GM18498 (cell line): ENCODE measurements at regions not wholly inside any gene's neighbourhood (a gene's known extent, or its start where the extent isn't known, plus 50 kb on each side); places are given as distances from the start of the nearest gene placed in this dataset.
"Not testable (repeated sequence)": the region's sequence is repeated elsewhere in the genome, so short reads cannot be mapped to it uniquely, and the experiment has no call there.

ENCODE experiments used
- ATAC-seq: cut with Tn5 transposase; IDR thresholded peaks from one replicate; pipeline ENCODE4 v1.9.1; 2021; ENCODE audit warnings: mild to moderate bottlenecking, moderate library complexity; ENCODE audit not compliant: unreplicated experiment

DNA sequence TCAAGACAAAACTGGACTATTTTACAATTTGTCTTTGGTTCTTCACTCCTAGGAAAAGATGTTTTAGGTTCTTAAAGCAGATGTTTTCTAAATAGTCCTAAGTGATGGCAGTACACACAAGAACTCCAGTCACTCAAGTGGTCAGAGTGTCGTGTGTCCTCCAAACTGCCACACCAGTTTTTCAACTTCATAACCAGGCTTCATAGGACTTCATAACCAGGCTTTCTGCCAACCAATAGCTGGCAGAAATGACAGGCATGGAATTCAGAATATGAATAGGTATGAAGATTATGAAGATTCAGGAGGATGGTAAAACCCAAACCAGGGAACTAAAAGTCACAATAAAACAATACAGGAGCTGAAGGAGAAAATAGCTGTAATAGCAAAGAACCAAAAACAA, 721.2 kb upstream of the SEMA3D start:
- no peak for ATAC-seq

DNA sequence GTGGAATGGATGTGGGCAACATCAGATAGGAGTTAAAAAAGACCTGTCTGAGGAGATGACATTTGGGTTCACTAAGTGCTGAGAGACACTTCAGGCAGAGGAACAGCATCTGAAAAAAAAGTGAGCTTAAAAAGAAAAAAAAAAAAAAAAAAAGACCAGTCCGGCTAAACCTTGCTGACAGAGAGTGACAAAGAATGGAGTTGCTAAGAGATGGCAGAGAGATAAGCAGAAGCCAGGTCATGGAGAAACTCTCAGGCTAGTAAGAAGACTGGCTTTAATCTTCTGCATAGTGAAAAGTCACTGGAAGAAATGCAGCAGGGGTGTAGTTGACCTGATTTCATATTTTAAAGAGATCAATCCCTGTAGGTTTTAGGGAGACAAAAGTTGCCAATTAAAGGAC, 711.1 kb upstream of the SEMA3D start:
- ATAC-seq: no peak

DNA sequence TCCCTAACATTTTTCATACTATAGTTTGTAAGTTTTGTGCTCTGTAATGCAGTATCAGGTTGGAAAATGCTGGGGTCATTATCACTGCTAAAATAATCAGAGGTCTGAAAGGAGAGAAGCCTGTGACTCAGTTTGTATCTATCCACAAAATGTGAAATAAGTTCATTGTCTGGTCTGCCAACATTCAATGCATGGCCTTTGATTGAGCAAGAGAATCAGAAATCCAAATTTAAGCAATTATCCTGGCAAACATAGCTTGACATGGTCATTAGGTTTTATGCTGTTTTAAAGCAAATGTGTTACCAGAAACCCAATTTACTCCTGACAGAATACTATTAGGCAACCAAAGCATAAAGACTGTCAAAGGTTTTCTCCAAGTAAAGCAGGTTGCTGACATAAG, 709.7 kb upstream of the SEMA3D start:
- no peak for ATAC-seq

DNA sequence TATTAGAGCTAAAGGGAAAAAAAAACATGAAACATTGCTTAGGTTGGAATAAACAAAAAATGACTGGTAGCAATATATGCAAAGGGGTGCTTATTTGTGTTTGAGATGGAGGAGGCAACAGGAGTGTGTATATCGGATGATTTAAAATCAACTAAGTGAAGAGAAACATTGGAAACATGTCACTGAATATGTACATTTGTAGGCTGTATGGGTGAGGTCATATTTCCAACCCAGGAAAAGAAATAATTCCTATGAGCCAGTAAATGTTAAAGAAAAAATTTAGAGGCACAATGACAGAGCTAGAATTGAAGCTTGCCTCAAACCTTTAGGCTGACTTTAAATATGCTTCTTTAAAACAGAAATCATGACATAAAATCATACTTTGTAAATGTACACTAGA, 709.0 kb upstream of the SEMA3D start:
- no peak for ATAC-seq

DNA sequence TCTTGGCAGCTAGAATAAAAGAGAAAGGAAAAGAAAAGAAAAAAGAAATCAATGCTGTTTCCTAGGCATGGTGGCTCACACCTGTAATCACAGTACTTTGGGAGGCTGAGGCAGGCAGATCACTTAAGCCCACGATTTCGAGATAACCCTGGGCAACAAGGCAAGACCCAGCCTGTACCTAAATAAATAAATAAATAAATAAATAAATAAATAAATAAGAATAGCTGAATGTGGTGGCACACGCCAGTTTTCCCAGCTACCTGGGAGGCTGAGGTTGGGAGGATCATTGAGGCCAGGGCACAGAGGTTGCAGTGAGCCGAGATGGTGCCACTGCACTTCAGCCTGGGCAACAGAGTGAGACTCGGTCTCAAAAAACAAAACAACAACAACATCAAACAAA, 705.0 kb upstream of the SEMA3D start:
- not testable (repeated sequence) for ATAC-seq

DNA sequence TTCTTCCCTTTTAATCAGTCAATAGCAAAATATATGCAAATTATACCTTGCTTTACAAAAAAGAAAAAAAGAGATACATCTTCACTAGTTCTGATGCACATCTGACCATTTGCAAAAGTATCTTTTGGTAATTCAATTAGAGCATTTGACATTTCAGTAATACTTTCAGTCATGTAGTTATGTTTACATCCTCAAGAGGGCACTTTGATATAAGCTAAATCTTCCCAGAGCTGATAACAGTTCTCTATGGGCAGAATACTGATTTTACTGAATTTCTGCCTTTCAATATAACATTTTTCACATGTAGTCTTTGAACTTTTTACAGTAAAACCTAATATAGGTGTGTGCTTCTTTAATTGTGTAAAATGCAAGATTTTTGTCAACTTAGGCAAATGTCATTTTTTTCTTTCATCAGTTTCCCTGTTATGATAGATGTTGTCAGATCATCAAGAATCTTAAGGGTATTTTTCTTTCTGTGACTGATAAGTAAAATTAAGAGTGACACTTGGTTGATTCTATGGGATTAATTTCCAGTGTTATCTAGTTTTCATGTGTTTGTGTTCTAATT, 703.5 kb upstream of the SEMA3D start:
- peak; percentile 73 for ATAC-seq

DNA sequence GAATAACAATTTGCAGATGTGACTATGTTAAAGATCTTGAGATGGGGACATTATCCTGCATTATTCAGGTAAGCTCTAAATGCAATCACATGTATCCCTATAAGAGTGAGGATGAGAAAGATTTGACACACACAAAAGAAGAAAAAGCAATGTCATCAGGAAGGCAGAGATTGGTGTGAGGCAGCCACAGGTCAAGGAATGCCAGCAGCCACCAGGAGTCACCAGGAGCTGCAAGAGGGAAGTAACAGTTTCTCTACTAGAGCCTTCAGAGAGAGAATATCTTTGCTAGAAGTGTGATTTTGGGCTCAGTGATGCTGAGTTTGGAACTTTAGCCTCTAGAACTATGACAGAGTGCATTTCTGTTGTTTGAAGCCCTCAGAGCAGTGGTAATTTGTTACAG, 700.3 kb upstream of the SEMA3D start:
- ATAC-seq: no peak

DNA sequence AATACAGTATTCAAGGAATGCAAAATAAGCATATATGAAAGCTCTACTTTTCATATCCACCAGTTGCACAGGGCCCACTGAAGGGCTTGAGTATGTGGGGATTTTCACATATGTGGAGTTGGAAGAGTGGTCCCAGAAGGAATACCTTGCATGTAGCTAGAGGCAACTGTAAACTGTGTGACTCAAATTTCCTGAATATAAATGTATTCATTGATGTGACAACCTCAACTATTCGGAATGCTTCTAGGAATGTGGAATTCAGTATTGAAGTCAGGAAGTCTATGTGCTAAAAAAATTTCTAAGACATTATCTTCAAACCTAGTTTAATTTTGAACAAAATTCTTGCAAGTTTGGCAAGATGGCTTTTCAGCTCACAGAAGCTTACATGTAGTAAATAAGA, 695.5 kb upstream of the SEMA3D start:
- ATAC-seq: no peak

DNA sequence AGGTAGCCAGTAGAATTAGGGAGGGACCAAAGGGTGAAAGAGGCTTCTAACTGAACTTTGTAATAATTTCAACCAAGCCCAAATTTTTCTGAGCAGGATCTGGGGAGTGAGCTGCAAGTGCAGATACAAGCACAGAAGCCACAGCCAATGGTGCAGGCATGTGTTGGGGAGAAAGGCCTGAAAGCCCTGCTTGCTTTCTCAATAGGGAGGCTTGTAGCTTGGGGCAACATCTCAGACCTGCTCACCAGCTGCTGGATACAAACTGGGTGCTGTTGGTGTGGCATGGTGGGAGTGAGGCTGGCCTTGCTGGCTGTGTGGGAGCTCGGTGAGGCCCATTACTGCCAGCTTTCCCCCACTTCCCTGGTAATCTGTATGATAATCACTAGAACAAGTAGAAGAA, 688.5 kb upstream of the SEMA3D start:
- ATAC-seq: no peak

DNA sequence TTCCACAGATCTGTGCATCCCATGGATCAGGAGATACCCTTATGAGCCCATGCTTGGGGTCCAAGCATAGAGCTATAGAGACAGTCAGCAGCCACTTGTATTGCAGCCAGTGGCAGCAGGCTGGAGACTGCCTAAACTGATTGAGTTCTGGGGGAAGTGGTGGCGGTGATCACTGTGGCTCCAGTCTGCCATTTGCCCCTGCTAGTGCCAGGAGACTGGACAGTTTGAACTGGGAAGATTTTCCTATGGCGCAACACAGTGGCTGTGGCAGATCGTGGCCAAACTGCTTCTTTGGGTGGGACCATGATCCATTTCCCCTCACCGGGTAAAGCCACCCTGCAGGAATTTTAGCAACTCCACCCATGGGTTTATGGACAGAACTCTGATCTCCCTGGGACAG, 679.7 kb upstream of the SEMA3D start:
- ATAC-seq: no peak

DNA sequence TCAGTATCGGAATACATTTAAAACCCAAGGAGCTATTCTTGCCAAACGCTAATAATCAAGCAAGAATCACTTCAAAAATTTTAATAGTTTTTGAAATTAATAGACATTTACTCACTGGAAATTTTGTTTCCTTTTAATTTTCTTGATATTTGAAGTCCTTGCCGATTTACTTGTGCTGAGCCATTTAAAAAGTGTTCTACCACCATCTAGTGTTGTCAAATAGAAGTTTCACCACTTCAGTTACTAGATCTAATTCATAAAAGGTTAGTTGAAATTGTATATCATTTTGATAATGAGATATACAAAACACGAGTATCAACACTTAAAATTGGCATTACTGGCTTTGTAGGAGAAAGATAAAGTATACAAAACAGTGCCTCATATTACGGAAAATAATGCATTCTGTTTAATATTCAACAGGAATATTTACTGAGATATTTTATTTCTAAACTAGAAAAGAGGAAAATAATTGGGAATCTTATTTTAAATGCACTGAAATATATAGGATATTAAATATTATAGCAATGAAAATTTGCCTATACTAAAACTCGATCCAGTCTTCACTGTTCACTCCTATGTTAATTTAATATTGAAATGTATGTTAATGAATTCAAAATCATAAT, 664.8 kb upstream of the SEMA3D start:
- ATAC-seq: no peak

DNA sequence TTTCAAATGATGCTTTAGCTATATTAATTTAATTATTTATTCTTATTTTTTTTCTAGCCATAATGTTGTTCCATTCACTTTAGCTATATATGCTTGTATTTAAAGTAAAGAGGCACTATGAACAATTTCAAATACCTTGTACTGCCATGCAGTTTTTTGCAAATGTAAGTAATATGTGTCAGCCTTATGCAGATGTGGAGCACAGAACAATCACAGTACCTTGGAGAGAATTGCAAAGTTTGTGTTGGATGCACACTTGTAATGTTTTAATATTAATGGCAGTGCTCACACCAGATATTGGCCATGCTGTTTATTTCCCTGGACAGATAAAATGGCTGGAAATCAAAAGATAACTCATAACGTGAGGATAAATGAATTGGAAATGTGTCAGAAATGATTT, 663.5 kb upstream of the SEMA3D start:
- ATAC-seq: no peak

DNA sequence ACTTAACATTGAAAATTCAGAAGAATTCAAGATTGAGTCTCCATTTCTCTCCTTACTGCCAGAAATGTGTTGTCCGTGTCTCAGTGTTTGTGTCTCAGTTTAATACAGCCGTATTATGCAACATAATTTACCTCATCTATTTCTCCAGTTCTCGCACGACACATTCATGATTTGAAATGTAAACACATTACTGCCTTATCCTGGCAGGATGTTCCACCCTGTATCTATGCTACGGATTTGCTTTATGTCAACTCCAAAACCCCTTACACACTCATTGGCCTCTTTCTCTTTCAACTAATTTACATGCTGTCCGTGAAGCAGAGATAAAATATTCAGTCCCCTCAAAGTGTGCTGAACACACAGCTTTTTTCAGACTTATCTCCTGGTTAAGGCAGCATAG, 653.7 kb upstream of the SEMA3D start:
- ATAC-seq: no peak

DNA sequence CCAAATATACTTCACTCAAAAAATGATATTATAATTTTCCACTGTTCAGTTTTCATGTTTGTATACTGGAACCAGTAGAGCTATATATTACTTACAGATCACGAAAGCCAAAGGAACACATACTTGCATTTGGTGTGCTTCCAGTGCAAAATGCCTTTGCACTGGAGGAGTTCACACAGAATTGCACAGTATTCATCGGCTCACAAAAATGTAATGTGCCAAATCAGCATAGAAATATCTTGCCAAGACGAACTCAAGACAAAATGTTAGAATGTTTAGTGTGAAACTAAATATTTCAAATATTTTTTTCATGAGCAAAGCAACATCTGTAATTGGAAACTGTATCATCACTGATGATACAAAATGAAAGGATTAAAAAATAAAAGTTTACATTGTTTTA, 646.2 kb upstream of the SEMA3D start:
- ATAC-seq: no peak

DNA sequence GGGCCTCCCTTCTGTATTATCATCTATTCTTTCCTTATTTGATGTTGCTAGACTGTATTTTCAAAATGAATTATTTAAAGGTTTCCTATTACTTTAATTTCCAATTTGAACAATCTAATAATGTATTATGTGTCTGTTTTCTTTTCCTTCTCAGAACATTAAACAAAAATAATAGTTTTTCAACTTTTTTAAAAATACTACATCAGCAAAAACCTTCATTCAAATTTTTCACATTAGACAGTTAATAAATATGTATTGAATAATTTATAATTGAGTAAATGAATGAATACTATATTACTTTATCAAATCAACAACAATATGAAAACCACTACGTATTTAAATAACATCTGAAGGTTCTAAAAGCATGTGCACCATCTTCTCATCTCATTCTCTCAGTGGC, 644.1 kb upstream of the SEMA3D start:
- no peak for ATAC-seq

DNA sequence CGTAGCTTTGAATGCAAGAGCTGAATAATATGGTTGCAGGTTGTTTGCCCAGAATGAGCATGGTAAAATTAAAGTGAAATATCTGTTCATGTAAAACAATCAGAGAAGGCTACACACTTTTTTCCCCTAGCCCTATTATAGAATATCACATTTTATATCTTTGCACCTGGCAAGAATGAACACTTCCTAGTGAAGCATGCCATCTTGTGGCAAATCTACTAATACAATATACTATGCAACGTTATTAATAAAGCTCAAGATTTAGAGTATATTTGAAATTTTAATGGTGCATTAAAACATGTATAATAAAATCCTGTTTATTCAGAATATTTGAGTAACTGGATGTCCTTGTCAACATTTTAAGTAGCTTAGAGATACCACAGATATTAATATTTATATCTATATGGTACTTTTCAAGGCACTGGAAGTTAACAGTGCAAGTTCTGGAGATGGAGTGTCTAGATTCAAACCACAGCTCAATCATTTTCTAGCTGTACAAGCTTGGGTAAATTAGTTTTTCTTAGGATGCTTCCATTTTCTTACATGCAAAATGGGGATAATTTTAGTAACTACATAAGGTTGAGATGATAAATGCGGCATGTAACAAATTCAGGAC, 643.1 kb upstream of the SEMA3D start:
- ATAC-seq: no peak

DNA sequence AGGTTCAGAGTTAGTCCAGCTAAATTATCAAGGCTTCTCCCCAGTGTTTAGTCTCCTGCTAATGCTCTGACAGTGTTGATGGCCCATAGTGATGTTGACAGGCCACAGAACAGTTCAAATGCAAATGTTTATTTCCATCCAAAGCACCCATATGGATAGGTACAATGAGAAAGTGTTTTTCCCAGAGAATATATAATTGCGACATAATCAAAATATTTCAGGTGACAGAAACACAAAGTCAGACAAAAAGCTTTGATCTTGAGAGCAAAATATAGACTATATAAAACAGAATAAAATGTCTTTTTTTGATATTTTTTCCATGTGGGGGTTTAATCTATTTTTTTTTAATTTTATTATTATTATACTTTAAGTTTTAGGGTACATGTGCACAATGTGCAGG, 642.3 kb upstream of the SEMA3D start:
- ATAC-seq: no peak

DNA sequence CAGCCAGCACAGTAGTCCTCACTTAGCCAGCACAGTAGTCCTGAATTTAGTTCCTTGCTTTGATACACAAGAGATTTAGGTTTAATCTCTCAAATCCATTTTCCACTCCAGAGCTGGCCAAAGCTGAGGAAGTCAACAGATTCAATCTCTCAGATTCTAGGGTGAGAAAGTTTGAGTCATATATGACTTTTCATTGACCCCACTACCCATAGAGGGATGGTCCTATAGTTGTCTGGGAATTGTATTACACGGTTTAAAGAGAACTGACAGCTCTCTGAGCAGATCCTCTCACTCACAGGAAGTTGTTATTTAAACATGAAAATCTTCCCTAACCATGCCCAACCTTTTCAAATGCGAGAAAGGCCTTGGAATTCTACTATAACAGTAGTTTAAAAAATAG, 641.8 kb upstream of the SEMA3D start:
- no peak for ATAC-seq

DNA sequence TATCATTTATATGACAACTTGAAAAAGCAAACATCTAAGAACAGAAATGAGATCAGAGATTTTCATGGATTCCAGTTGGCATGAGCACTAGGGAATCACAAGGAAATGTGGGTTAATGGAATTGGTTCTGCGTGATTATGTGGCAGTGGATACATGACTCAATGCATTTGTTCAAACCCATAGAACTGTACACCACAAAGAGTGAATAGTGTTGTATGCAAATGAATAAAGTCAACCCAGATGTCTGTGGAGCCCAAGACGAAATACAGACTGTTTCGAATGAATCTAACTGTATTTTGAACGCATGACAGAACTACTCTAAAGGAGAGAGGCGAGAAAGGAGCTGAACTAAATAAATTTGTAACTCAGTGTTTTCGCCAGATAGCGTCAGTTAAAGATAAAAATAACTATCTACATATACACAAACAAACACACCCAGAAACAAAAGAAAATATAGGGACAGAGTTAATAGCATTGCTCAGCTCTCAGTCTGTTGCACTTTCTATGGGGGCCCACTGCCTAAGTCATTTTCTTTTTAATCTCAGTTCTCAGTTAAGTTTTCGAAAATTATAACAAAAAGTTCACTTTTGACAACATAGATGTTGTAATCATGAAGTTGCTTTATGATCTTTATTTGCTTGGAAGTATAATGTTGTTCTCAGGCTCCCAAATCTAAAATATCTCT, 636.7 kb upstream of the SEMA3D start:
- no peak for ATAC-seq

DNA sequence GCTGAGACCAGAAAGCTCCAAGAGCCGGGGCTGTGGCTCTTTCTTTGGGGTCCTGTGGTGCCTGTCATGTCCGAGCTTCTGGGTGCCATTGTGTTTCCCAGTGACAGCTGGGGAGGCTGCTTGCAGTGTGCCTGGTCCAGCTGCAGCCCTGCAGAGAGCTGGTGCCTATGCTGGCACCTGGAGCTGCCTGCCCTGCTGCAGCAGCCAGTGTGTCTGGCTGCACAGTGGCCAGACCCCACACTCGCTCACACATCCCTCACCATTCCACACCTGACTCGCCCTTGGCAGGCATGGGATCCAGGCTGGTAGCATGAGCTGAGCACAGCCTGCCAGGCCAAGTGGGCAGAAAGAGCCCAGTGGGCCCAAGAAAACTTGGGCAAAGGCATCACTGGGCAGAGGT, 635.1 kb upstream of the SEMA3D start:
- no peak for ATAC-seq

DNA sequence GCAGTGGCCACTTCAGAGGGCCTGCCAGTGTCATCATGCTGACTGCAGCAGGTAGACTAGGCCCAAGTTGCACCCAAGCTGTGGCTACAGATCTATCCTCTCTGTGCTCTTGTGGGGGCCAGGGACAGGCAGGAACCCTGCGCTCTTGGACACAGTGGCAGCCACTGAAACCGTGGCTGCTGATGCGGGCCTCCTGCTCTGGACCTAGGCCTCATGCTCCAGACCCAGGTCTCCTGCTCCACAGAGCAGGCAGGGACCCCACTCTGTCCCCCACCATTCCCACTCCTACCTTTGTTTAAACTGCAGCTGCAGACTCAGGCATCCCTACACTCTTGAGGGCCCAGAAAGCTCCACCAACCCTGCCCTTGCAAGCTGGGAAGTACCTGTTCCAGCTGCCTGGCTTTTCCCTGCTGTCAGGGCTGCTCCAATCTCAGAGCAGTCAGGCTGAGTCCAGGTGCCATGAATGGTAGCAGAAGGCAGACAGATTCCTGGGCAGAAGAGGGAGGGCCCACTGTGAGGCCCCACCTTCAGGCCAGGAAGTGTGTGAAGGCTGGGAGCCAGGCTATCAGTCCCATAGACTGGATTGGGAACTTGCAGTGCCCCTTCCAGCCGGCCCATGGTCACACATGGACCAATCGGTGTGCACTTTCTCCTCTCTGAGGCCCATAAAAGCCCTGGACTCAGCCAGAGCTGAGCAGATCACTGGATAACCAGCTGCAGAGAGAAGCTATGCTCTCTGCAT, 634.0 kb upstream of the SEMA3D start:
- no peak for ATAC-seq

DNA sequence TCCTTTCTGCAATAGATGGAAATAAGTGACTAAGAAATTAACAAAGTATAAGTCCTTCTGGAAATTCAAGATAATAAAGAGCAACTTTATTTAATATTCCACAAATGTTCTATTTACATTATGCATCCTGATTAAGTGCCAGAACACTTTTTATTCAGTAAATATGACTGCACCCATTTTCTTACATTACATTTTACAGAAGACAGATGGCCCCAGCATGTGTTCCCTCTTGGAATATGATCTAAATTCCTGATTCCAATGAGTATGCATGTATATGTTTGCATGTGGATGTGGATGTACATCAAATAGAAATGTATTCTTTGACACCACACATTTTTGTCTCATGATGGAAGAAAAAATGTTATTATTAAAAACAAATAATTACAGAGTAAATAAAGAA, 628.7 kb upstream of the SEMA3D start:
- ATAC-seq: no peak
